ENCODE measurements at regions not wholly inside any gene's neighbourhood (a gene's known extent, or its start where the extent isn't known, plus 50 kb on each side); places are given as distances from the start of the nearest gene placed in this dataset.

- ATAC-seq, result no peak
- H3K9me3 Mint-ChIP-seq, result no peaks in the 10 kb centered on the region
- peaks cover 12% of the 10 kb centered on the region for H3K4me1 Mint-ChIP-seq
- H3K4me3 Mint-ChIP-seq, result no peak overlapping the region
- DNase-seq, result no peak
- peaks cover 13% of the 10 kb centered on the region for H3K27me3 Mint-ChIP-seq
- no peak overlapping the region for H3K27ac Mint-ChIP-seq
Observed at GRCh38 chr2:60678551-60678950, 77.5 kb upstream of the PAPOLG start.

- H3K4me1 Mint-ChIP-seq, result peaks cover 12% of the 10 kb centered on the region
- H3K4me3 Mint-ChIP-seq, result no peak overlapping the region
- no peaks in the 10 kb centered on the region for H3K9me3 Mint-ChIP-seq
- ATAC-seq (no peak), DNase-seq (no peak)
- no peak overlapping the region for H3K27ac Mint-ChIP-seq
- H3K27me3 Mint-ChIP-seq, result peaks cover 13% of the 10 kb centered on the region
Observed at GRCh38 chr2:60679036-60679780, 76.9 kb upstream of the PAPOLG start.

- DNase-seq (no peak), ATAC-seq (no peak)
- Mint-ChIP-seq H3K4me1 (no peaks in the 10 kb centered on the region), H3K9me3 (no peaks in the 10 kb centered on the region), H3K27me3 (no peaks in the 10 kb centered on the region), H3K27ac (no peak overlapping the region), H3K4me3 (no peak overlapping the region)
Observed at GRCh38 chr2:60693551-60693950, 62.5 kb upstream of the PAPOLG start.

- no peak overlapping the region for H3K4me3 Mint-ChIP-seq
- H3K27me3 Mint-ChIP-seq, result no peaks in the 10 kb centered on the region
- H3K27ac Mint-ChIP-seq, result no peak overlapping the region
Observed at GRCh38 chr2:60695793-60696192, 60.3 kb upstream of the PAPOLG start.

GRCh38 chr2:60699617-60700016 lies 56.5 kb upstream of the PAPOLG start:
- no peaks in the 10 kb centered on the region for H3K9me3 Mint-ChIP-seq
- no peaks in the 10 kb centered on the region for H3K4me1 Mint-ChIP-seq
- no peak overlapping the region for H3K4me3 Mint-ChIP-seq
- no peaks in the 10 kb centered on the region for H3K27me3 Mint-ChIP-seq
- ATAC-seq, result no peak
- DNase-seq, result no peak
- H3K27ac Mint-ChIP-seq, result no peak overlapping the region

More at GRCh38 chr2:60695793-60696192, 60.3 kb upstream of the PAPOLG start:
- no peaks in the 10 kb centered on the region for H3K4me1 Mint-ChIP-seq
- no peak for DNase-seq
- no peaks in the 10 kb centered on the region for H3K9me3 Mint-ChIP-seq
- no peak for ATAC-seq

GRCh38 chr2:60706021-60706420 lies 50.0 kb upstream of the PAPOLG start:
- ATAC-seq (no peak), DNase-seq (no peak)
- H3K27ac Mint-ChIP-seq, result no peak overlapping the region
- no peaks in the 10 kb centered on the region for H3K9me3 Mint-ChIP-seq
- H3K27me3 Mint-ChIP-seq, result peaks cover 15% of the 10 kb centered on the region
- no peak overlapping the region for H3K4me3 Mint-ChIP-seq
- no peaks in the 10 kb centered on the region for H3K4me1 Mint-ChIP-seq
